C4-2B (cell line): ENCODE measurements at regions not wholly inside any gene's neighbourhood (a gene's known extent, or its start where the extent isn't known, plus 50 kb on each side); places are given as distances from the start of the nearest gene placed in this dataset.

ENCODE experiments used
- ZFX ChIP-seq: fragments of 450-650 bp; IDR thresholded peaks from 2 replicates; pipeline ENCODE4 v1.6.1; 2017
- TF ChIP-seq, protein P1 (sequence below): fragments of 450-650 bp; conservative IDR thresholded peaks from 2 replicates; pipeline ENCODE4 v1.5.1; 2017; ENCODE audit warnings: mild to moderate bottlenecking

DNA sequence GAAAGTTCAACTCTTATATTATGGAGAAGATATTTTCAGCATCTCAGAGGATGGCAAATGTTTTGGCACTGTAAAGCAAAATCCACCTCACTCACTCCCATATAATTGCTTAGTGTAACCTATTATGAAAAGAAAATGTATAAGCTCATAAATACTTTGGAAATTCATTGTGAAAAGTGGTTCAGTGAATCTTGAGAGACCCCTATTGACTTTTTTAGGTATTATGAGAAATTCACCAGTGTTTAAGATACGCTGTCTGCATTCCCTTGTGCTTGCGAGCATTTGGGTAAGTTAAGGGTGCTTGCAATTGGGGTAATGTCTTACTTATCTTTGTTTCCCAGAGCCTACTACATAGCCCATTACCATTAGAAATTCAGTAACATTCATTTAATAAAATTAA is 66.3 kb upstream of the BMP5 start:
- TF ChIP-seq, protein P1, sequence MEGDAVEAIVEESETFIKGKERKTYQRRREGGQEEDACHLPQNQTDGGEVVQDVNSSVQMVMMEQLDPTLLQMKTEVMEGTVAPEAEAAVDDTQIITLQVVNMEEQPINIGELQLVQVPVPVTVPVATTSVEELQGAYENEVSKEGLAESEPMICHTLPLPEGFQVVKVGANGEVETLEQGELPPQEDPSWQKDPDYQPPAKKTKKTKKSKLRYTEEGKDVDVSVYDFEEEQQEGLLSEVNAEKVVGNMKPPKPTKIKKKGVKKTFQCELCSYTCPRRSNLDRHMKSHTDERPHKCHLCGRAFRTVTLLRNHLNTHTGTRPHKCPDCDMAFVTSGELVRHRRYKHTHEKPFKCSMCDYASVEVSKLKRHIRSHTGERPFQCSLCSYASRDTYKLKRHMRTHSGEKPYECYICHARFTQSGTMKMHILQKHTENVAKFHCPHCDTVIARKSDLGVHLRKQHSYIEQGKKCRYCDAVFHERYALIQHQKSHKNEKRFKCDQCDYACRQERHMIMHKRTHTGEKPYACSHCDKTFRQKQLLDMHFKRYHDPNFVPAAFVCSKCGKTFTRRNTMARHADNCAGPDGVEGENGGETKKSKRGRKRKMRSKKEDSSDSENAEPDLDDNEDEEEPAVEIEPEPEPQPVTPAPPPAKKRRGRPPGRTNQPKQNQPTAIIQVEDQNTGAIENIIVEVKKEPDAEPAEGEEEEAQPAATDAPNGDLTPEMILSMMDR, result 0 out of 2 replicates have a peak, but pooled peaks have one; percentile 11
- no peak for TF ChIP-seq ZFX
